ENCODE measurements at regions not wholly inside any gene's neighbourhood (a gene's known extent, or its start where the extent isn't known, plus 50 kb on each side); places are given as distances from the start of the nearest gene placed in this dataset.

GRCh38 chr10:124296813-124297788 lies 121.6 kb downstream of the OAT start:
- Histone ChIP-seq H3K36me3 (no peaks in the 10 kb centered on the region), H3K4me1 (peaks cover 0 to 3% of the 10 kb centered on the region in 2 donors), H3K27me3 (no peaks in the 10 kb centered on the region), H3K4me3 (no peak overlapping the region), H3K27ac (no peak overlapping the region), H3K9me3 (no peaks in the 10 kb centered on the region)
- TF ChIP-seq POLR2A (IDR thresholded peaks at IDR 0.05), result no peak
- no peak for TF ChIP-seq CTCF (IDR thresholded peaks at IDR 0.05 in 4 of 5, conservative IDR thresholded peaks at IDR 0.05 in 1 of 5)
- ATAC-seq, result no peak
- DNase-seq, result no peak
- intact Hi-C loops (cut with DNase I; ENCODE audit: low total_unique reads) (no loop called here), in situ Hi-C loops (cut with MboI; ENCODE audit: low sequenced_read_pairs in 4 of 4) (no loop called here)

- no peak overlapping the region for H3K4me3 ChIP-seq
- in situ Hi-C loops (cut with MboI; ENCODE audit: low sequenced_read_pairs in 4 of 4) (no loop called here), intact Hi-C loops (cut with DNase I; ENCODE audit: low total_unique reads) (no loop called here)
- ATAC-seq (no peak), DNase-seq (no peak)
- H3K27me3 ChIP-seq, result no peaks in the 10 kb centered on the region
- no peak overlapping the region for H3K27ac ChIP-seq
- no peaks in the 10 kb centered on the region for H3K9me3 ChIP-seq
- H3K36me3 ChIP-seq, result no peaks in the 10 kb centered on the region
- peaks cover 0 to 3% of the 10 kb centered on the region in 2 donors for H3K4me1 ChIP-seq
- TF ChIP-seq POLR2A (IDR thresholded peaks at IDR 0.05), result no peak
- TF ChIP-seq CTCF (IDR thresholded peaks at IDR 0.05 in 4 of 5, conservative IDR thresholded peaks at IDR 0.05 in 1 of 5), result no peak
These were observed 122.5 kb downstream of the OAT start for GRCh38 chr10:124296121-124296812.

- intact Hi-C loops (cut with DNase I; ENCODE audit: low total_unique reads) (no loop called here), in situ Hi-C loops (cut with MboI; ENCODE audit: low sequenced_read_pairs in 4 of 4) (no loop called here)
- H3K9me3 ChIP-seq, result no peaks in the 10 kb centered on the region
- peaks cover 0 to 3% of the 10 kb centered on the region in 2 donors for H3K4me1 ChIP-seq
- H3K4me3 ChIP-seq, result no peak overlapping the region
- DNase-seq, result no peak
- H3K27ac ChIP-seq, result no peak overlapping the region
- H3K27me3 ChIP-seq, result no peaks in the 10 kb centered on the region
- ATAC-seq, result no peak
- no peak for TF ChIP-seq CTCF (IDR thresholded peaks at IDR 0.05 in 4 of 5, conservative IDR thresholded peaks at IDR 0.05 in 1 of 5)
- no peak for TF ChIP-seq POLR2A (IDR thresholded peaks at IDR 0.05)
- H3K36me3 ChIP-seq, result no peaks in the 10 kb centered on the region
These were observed 123.6 kb downstream of the OAT start for GRCh38 chr10:124294811-124295770.

GRCh38 chr10:124293616-124294449 lies 124.9 kb downstream of the OAT start:
- ATAC-seq (no peak), DNase-seq (no peak)
- Histone ChIP-seq H3K4me3 (no peak overlapping the region), H3K9me3 (no peaks in the 10 kb centered on the region), H3K27ac (no peak overlapping the region), H3K36me3 (no peaks in the 10 kb centered on the region), H3K27me3 (no peaks in the 10 kb centered on the region), H3K4me1 (peaks cover 0 to 3% of the 10 kb centered on the region in 2 donors)
- intact Hi-C loops (cut with DNase I; ENCODE audit: low total_unique reads), result no loop called here
- in situ Hi-C loops (cut with MboI; ENCODE audit: low sequenced_read_pairs in 4 of 4), result no loop called here
- TF ChIP-seq CTCF (IDR thresholded peaks at IDR 0.05 in 4 of 5, conservative IDR thresholded peaks at IDR 0.05 in 1 of 5) (no peak), POLR2A (IDR thresholded peaks at IDR 0.05) (no peak)

Data from gastrocnemius medialis (tissue), 4 donors.